Stimulated activated CD4-positive, alpha-beta T cell treated with anti-CD3 and anti-CD28 coated beads, Interleukin-4, amount 100 ng/mL, for 24 hours (primary cell): ENCODE measurements at regions not wholly inside any gene's neighbourhood (a gene's known extent, or its start where the extent isn't known, plus 50 kb on each side); places are given as distances from the start of the nearest gene placed in this dataset.
"Not testable (repeated sequence)": the region's sequence is repeated elsewhere in the genome, so short reads cannot be mapped to it uniquely, and the experiment has no call there.

Experiments used
- DNase-seq: peaks from one replicate; pipeline ENCODE4 v3.0.0-alpha.2; 2020

DNA sequence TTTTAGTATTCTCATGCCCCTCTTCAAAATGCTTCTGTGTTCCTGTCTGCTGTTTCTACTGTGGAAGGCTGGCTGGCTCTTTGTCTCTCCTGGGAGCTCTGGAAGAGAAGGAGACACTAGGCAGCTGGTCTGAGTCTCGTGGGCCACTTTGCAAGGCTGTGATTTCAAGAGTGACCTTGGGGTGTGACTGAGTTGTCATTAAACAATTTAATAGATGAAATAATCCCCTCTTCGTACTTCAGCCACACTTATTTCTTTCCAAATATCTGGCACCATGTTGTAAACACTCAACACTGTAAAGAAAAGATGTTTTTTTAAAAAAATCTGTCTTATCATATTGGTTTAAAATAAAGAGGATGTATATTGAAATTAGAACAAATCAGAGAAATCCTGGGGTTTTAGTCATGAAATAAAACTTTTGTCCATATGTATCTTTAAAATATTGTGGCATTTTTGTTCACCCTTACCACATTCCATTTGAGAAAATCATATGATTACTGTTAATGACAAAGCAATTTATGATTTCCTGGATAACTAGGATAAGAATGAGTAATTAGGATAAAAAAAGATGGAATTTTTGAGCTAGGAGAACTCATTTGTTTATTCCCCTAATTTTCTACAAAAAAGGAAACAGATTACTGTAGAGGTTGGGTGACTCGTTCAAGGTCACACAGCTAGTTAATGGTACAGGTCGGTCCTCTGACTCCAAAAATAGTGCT, 200.8 kb downstream of the MAT2B start:
- DNase-seq, result no peak

DNA sequence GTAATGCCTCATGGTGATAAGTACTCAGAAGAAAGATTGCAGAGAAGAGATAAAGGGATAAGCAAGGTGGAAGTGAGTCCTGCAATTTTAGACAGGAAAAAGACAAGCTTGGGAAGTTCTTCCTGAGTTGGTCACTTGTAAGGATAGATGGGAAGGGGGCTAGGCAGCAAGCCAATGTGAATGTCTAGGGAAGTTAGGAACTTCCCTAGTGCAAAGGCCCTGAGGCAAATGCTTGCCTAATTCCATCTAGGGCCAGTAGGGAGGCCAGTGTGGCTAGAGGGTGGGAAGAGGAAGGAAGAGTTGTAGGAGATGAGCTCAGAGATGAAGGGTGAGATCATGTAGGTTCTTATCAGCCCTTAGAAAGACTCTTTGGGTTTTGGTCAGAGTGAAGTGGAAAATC, 206.6 kb downstream of the MAT2B start:
- DNase-seq, result no peak

DNA sequence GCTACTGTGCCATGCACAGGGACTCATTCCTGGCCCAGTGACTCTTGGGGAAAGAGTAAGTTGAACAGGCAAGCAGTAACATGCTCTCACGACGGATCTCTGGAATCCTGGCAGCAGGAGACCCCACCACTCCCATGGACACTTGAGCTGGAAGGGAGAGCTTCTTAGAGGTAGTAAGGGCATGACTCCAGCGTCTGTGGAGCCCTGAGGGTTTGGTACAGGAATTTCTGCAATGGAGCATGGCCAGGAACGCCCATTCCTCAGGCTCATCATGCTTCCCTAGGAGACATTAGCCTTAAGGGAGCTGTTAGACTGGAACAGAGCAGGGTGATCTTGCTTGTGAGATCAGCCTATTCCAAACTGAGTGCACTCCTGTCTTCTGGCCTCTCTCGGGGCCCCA, 212.9 kb downstream of the MAT2B start:
- DNase-seq, result no peak

DNA sequence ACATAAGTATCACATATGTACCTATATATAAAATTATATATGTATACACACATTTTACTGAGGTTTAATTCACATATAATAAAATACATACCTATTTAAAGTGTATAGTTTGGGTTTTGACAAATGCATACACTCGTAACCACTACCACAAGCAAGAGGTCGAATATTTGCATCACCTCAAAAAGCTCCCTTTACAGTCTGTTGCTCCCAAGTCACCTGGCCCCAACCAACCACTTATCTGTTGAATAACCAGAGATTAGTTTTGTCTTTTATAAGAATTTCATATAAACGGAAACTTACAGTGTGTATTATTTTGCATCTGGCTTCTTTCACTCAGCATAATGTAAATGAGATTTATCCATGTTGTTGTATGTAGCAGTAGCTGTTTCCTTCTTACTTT, 218.9 kb downstream of the MAT2B start:
- no peak for DNase-seq

DNA sequence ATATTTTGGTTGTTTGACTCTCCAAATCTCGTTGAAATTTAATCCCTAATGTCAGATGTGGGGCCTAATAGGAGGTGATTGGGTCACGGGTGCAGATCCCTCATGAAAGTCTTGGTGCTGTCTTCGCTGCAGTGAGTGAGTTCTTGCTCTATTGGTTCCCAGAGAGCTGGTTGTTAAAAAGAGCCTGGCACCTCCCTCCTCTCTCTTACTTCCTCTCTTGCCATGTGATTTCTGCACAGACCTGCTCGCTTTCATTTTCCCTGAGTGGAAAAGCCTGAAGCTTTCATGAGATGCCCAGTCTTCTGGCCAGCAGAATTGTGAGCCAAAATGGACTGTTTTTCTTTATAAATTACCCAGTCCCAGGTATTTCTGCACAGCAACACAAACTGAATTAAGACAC, 221.6 kb downstream of the MAT2B start:
- DNase-seq, result no peak

DNA sequence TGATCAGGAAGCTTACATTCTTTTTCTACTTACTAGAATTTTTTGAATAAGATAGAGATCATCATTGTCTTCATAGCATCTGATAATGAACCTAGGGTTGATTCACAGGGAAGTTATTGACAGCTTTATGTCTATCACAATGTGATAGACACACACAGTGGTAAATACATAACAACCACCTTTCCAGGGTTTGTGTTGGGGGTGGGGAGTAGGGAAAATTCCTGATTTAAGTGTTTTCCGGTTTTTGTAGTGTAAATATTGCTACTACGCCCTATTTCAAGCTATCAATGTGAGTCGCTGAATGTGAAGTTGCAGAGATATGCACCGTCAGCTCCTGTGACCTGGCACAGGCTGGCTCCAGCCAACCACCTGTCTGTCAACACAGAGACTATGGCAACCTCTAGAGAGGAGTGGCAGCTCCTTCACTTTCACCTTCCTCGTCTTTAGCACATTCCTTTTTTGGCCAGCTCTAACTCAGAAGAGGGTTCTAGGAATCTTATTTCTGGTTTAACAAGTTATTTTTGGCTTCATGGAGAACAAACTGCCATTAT, 224.9 kb downstream of the MAT2B start:
- DNase-seq, result no peak

DNA sequence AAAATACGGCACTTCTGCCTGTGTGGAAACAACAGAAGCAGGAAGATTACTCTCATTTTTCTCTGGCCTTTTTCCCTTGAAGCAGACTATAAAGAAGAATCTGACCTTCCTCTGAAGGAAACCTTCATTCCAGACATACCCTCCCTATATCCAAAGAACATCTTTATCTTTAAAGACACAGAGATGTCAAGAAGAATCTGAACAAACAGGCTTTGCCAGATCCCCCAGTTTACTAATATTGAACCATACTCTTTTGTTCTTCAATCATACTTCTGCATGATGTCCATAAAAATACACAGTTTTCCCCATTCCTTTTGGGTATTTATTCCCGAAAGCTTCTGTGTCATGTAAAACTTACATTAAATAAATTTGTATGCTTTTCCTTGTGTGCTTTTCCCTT, 225.8 kb downstream of the MAT2B start:
- DNase-seq, result no peak

DNA sequence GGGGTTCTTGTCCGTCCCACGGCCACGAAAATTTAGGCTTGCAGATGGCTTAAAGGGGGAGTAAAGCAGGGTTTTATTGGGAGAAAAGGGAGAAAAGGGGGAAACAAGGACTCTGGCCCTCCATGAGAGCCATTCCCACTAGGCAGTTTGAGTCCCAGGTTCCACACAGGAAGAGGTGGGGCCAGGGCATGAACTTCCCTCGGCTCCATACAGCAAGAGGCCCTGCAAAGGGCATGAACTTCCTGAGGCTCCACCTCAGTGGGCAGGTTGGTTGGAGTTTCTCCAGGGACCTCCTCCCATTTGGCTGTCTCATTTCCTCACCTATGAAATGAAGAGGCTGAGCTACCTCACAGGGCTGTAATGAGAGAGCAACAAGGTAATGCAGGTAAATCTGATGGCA, 229.7 kb downstream of the MAT2B start:
- no peak for DNase-seq

DNA sequence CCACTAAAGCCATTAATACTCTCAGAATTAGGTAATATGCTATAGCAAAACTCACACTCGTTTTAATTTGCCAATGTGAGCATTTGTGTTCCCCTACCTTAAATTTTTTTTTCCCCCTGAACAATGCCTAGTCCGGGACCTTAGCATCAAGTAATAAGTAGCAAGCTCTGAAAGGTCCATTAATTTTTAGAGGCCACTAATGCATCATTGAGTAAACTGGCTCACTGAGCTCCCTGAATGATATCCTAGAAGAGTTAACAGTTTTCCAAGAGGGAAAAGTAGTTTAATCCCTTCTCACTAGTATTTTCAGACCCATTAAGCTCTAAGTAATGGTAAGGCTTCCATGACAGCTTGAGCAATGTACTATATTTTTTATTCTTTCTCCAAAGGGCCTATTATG, 242.2 kb downstream of the MAT2B start:
- no peak for DNase-seq

DNA sequence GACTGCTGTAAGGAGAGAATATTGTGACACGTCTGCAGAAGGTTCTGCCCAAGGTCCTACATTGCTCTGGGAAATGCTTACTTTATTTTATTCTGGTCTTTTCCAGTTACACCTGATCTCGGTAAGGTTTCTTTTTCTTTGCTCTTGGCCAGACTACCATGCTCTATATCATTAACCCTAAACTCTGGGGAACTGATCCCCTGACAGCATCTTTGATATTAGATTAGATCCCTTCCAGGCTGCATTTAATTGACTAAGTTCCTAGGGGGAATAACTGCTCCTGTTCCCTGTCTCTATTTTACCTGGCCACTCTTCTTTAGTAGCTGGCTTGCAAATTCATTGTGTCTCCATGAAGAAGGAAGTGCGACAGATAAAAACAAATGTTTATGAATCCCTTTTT, 243.5 kb downstream of the MAT2B start:
- DNase-seq, result no peak

DNA sequence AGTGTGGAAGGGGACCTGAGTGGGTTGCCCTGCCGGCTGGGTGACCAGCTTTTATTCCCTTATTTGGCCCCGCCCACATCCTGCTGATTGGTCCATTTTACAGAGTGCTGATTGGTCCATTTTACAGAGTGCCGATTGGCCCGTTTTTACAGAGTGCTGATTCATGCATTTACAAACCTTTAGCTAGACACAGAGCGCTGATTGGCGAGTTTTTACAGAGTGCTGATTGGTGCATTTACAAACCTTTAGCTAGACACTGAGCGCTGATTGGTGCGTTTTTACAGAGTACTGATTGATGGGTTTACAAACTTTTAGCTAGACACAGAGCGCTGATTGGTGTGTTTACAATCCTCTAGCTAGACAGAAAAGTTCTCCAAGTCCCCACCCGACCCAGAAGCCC, 245.0 kb downstream of the MAT2B start:
- not testable (repeated sequence) for DNase-seq

DNA sequence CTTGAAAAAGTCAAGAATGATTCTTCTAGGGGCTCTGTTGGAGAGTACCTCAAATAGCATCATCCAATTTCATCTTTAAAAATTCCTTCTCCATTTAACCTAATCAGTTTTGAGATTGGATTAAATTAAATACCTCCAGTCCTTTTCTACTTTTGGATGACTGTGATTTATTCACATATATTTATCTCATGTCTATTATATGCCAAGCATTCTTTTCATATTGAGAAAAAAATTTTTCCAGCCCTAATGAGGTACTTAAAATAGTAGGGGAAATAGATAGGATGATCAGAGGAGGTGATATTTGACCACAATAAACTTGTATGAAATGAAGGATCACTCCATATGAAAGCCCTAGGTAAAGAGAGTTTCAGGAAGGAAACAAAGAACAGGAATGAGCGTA, 250.1 kb downstream of the MAT2B start:
- no peak for DNase-seq

DNA sequence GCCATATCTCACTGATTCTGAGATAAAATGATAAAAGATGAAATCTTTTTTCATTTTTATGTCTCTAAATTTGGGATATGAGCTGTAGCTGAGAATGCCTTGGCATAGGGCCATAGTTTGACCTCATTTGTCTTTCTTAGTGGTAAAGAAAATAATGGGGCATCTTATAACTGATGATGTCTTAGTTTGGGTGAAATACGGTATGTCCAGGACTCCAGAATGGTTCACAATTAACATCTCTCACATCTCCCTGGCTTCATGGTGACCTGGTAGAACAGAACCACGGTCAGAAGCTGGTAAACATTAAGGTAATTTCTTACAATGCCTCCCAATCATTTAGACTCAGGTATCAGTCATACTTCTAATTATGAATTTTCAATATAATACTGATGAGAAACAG, 250.8 kb downstream of the MAT2B start:
- no peak for DNase-seq

DNA sequence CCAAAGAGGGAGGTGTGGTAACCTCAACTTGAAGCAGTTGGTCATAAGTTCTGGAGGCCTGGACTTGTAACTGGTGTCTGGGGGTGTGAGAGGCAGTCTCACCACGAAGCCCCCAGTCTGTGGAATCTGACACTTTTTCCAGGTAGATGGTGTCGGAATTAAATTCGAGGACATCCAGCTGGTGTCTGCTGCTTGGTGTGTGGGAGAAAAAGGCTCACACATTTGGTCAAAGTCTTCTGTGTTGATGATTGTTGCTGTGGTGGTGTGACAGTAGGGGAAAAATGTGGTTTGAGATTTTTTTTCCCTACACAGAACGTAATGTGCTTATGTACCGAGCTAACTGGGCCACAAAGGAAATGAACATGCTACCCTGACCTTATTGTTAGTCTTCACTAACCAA, 251.9 kb downstream of the MAT2B start:
- no peak for DNase-seq

DNA sequence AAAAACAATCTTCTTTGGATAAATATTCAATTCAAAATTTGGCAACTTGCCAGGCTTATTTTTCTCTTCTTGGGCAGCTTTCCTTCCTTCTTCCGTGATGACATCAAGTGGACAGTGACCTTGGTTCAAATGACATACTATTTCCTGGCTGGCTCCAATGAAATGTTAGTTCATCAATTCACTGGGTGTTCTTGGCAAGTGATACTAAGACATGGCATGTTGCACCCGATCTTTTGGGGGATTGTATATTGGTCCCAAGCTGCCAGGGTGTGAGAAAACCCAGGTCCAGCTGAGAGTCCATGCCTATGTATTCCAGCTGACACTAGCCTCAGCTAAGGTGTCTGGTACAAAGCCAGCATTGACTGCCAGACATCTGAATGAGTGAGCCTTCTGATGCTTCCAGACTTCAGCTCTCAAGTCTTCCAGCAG, 252.9 kb downstream of the MAT2B start:
- no peak for DNase-seq

DNA sequence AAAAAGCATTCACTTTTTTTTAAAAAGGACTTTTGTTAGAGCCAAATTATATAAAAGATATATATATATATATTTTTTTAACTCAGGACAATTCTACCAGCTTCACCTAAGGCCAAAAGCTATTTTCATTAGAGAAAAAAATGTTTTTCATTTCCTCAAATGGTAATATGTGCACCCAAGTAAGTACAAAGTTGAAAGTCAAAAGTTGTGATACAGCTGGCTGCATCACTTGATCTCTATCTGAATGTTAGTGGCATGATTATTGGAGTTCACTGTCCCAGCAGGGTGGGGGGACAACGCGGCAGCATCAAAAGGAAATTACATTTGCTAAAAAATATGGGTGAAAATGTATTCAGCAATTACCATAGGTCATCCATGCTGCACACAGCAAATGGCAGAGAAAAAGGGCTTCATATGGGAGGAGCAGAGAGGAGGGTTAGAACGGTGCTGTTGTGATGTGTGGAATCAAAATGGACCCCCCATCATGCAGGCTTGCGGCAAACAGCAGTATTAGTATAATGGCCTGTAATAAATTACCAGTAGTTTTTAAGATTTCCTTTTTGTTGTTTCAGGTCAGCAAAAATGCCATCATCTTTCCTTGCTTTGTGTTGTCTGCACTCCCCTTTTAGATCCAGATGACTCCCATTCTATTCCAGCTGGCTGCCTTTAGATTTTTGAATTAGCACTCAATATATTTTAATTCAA, 253.7 kb downstream of the MAT2B start:
- DNase-seq, result no peak

DNA sequence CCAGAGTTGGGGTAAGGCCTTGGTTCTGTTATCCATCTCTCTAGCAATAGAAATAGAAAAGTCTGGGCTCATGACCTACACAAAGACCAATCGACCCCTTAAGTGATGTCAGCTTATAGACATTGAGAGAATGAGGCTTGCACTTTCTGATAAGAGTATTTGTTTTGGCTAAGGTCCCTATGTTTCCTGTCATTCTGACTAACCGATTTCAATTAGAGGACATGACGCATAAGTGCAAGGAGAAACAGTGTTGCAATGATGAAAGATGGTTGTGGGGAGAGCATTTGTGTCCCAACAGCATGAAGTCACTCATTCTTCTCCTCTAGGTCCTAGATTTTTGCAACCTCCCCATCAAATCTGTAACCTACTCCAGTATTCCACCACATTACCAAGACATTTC, 255.1 kb downstream of the MAT2B start:
- no peak for DNase-seq

DNA sequence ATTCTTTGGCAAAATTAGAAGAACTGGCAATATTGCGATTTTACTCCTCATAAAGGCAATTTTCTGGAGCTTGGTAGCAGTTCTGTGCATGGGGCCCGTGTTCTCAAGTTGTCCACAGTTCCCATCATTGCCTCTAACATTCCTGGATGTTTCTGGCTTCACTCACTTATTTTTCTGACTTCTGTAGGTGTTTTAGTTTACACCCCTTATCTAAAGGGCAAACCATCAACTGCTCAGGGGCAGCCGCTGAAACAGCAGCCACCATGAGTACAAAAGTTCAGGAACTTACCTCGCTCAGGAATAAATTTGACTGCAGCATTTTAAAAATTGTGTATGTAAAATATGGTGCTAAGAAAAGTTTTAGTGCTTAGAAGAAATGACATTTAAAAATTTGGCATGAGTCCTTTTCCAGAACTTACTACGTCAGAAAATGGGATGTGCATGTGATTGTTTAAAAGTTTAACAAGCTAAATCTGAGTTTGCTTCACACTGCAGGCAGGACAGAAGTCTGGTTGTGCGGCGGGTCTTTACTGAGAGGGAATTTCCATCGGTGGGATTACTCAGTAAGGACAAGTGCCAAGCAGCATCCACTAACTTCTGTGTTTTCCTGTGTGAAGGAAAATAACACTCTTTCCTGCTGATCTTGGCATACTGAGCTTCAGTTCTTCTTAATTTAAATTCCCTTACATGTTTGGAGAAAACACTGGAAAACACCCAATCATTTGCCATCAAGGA, 261.7 kb downstream of the MAT2B start:
- DNase-seq, result no peak

DNA sequence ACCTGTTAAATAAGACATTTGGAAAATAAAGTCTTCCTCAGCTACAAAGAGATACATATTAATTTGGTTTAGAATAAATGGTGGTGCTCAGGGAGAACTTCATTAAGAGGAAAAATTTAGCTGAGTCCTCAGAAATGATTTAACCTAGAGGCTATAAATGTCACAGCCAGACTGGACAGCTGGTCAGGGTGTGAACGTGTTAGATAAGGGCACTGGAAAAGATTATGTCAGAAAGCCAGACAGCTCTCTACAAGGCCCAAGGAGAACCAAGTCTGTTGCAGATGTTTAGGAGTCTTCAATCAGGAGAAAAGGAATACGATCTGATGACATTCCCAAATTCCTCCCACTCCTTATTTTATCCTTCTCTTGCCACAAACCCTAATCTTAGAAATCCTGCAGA, 265.2 kb downstream of the MAT2B start:
- DNase-seq, result no peak

DNA sequence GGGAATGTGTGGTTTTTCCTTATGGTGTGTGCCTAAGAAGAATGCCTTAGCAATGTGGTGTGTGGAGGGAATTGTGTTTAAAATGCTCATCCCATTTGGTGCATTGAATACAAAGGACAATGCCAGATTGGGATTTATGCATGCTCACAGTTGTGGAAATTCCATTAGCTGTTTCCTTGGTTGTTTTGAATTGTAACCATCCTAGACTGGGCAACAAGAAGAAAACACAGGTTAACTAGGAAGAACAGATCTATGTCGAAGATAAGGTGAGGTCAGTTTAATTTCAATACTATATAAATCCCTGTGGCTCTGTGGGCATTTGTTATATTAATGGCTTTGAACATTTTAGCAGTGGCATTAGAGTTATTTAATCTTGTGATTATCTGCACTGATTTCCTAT, 266.8 kb downstream of the MAT2B start:
- DNase-seq, result no peak

DNA sequence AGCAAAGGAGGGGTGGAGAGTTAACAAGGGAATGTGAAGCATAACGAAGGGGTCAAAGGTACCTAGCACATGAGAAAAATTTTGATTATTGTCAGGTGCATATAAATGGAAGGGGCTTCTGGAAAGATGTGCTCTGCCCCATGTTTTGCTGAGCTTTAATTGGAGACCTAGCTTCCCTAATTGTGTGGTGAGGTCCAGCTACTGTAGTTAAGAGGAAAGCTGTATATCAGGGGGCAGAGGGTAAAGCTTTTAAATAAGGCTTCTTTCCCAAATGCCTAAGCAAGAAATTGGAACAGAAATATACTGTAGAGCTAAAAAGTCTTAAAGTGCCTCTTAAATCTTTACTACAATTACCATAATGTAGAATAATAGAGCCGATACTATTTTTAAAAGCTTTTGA, 267.2 kb downstream of the MAT2B start:
- DNase-seq, result no peak

DNA sequence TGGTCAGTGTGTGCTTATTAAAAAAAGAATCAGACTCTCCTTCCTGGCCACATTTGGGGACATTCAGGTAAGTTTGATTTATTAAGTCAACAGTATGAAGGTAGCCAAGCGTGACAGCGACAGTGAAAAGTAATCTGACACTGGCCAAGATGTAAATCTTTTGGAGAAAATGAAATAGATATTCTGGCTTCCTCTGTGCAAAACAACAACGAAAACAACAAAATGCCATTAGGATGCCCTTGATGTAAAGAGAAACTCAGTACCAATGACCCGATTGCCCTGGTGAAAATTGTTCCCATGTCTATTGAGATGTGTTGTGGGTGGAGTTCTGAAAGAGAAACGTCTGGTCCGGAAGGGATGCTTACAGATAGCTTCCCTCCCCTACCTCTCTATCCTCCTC, 267.8 kb downstream of the MAT2B start:
- DNase-seq, result no peak

DNA sequence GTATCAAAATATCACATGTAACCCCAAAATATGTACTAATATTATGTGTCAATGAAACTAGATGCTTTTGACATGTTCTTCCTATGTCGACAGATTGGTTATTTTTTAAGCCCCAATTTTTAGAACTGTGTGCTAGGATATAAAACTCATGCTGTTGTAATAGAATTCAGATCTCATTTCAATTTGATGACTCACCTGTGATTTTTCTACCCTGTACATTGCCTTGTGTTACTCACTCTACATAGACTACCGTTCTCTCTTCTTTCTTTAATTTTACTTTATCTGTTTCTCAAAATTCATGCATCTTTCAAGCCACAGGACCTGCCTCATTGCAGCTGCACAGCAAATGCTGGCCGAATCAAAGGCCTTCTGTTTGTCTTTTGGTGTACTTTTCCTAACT, 284.5 kb downstream of the MAT2B start:
- no peak for DNase-seq

DNA sequence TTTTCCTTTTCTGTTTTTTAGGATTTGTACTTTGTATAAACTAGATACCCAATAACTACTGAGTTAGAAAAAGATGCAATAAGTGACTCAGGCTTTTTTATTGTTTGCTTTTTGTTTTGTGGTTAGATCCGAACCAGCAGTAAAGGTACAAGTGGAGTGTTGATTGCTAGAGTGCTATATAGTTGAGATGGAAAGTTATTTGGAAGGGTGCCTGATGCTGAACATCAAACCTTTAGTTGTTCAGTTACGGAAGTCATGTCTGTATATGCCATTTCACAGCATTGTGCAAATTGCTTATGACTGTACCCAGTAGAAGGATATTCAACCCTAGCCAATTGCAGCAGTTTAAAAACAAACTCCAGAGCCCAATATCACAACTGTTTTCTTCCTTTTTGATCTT, 285.1 kb downstream of the MAT2B start:
- no peak for DNase-seq
